ENCODE measurements at regions not wholly inside any gene's neighbourhood (a gene's known extent, or its start where the extent isn't known, plus 50 kb on each side); places are given as distances from the start of the nearest gene placed in this dataset.

DNA sequence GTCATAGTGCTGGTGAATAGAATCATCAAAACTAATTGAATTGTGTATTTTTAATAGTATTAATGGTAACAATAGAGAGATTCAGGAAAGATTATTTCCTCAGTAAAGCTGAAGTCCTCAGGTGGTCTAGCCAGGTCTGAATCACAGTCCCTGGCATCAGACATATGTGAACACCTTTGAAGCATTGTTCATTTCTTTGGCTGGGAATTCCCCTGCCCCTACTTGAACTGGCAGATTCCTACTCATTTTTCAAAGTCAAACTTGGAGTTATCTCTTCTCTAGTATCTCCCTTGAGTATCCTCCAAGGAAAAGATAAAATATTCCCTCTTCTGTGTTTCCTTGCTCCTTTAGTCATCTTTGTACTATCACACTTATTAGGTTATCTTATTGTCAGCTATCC, 759.8 kb downstream of the ADGRL2 start:
- DNase-seq (ENCODE audit: low spot score), result no peak
- TF ChIP-seq EZH2 (IDR thresholded peaks at IDR 0.05; ENCODE audit: borderline replicate concordance, low read depth, low read length, poor library complexity, severe bottlenecking), result no peak
- TF ChIP-seq, protein P1, sequence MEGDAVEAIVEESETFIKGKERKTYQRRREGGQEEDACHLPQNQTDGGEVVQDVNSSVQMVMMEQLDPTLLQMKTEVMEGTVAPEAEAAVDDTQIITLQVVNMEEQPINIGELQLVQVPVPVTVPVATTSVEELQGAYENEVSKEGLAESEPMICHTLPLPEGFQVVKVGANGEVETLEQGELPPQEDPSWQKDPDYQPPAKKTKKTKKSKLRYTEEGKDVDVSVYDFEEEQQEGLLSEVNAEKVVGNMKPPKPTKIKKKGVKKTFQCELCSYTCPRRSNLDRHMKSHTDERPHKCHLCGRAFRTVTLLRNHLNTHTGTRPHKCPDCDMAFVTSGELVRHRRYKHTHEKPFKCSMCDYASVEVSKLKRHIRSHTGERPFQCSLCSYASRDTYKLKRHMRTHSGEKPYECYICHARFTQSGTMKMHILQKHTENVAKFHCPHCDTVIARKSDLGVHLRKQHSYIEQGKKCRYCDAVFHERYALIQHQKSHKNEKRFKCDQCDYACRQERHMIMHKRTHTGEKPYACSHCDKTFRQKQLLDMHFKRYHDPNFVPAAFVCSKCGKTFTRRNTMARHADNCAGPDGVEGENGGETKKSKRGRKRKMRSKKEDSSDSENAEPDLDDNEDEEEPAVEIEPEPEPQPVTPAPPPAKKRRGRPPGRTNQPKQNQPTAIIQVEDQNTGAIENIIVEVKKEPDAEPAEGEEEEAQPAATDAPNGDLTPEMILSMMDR (conservative IDR thresholded peaks at IDR 0.05; ENCODE audit: low read depth, low read length), result no peak
- no peaks in the 10 kb centered on the region for H3K4me1 ChIP-seq (ENCODE audit: insufficient read depth, low read length, poor library complexity, severe bottlenecking)
- H3K27me3 ChIP-seq (replicated peaks; ENCODE audit: insufficient read depth, low read depth, low read length, poor library complexity), result no peaks in the 10 kb centered on the region
- no TSS peak for BruUV-seq (replicated peaks)
- ChIA-PET POLR2A (ENCODE audit: low non-redundant PET) (no interaction called here), CTCF (no interaction called here)
- no peak overlapping the region for H3K4me3 ChIP-seq (ENCODE audit: low read depth, low read length, poor library complexity, severe bottlenecking)
- no peaks in the 10 kb centered on the region for H3K9me3 ChIP-seq (ENCODE audit: low read depth, low read length, poor library complexity, severe bottlenecking)
- H3K27ac ChIP-seq (ENCODE audit: low read depth, low read length, poor library complexity, severe bottlenecking), result no peak overlapping the region
- H3K36me3 ChIP-seq (ENCODE audit: insufficient read depth, low read length, poor library complexity, severe bottlenecking), result no peaks in the 10 kb centered on the region
- intact Hi-C loops (cut with micrococcal nuclease; ENCODE audit: unreplicated experiment), result no loop called here

DNA sequence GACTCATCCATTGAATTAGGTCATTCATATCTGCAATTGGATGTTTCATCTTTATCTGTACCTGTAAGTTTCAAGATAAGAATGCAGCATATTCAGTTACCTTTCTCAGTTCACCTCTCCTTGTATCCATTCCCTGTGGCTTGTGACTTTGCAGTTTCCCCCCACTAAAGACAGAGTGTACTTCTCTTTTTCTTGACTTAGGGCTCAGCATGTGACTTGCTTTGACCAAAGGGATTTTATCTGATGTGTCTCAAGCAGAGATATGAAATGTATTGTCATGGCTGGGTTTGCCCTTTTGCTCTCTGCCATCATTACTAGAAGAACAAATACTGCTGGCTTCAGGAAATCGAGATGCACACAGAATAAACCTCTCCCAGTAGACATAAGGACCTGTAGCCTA, 754.8 kb downstream of the ADGRL2 start:
- no peaks in the 10 kb centered on the region for H3K9me3 ChIP-seq (ENCODE audit: low read depth, low read length, poor library complexity, severe bottlenecking)
- TF ChIP-seq, protein P1 (conservative IDR thresholded peaks at IDR 0.05; ENCODE audit: low read depth, low read length), result no peak
- no peak for TF ChIP-seq EZH2 (IDR thresholded peaks at IDR 0.05; ENCODE audit: borderline replicate concordance, low read depth, low read length, poor library complexity, severe bottlenecking)
- ChIA-PET CTCF (no interaction called here), POLR2A (ENCODE audit: low non-redundant PET) (no interaction called here)
- no TSS peak for BruUV-seq (replicated peaks)
- no peak overlapping the region for H3K4me3 ChIP-seq (ENCODE audit: low read depth, low read length, poor library complexity, severe bottlenecking)
- intact Hi-C loops (cut with micrococcal nuclease; ENCODE audit: unreplicated experiment), result no loop called here
- no peaks in the 10 kb centered on the region for H3K4me1 ChIP-seq (ENCODE audit: insufficient read depth, low read length, poor library complexity, severe bottlenecking)
- H3K36me3 ChIP-seq (ENCODE audit: insufficient read depth, low read length, poor library complexity, severe bottlenecking), result no peaks in the 10 kb centered on the region
- no peak overlapping the region for H3K27ac ChIP-seq (ENCODE audit: low read depth, low read length, poor library complexity, severe bottlenecking)
- no peaks in the 10 kb centered on the region for H3K27me3 ChIP-seq (replicated peaks; ENCODE audit: insufficient read depth, low read depth, low read length, poor library complexity)
- no peak for DNase-seq (ENCODE audit: low spot score)

DNA sequence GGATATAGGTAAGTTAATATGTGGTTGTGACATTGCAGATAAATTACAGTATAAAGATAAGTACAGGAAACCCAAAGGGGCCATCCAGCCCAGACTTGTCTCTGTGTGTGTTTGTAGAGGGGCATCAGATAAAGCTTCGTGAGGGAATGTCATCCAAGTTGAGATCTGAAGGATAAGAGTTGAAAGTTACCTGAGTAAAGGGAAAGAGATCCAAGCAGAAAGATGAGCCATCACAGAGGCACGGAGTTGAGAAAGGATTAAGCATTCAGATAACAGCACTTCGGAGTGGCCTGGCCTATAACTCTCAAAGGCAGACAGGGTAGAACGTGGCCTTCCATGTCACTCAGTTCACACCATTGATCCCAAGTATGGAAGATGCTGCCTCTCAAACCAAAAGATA, 749.1 kb downstream of the ADGRL2 start:
- Histone ChIP-seq H3K9me3 (ENCODE audit: low read depth, low read length, poor library complexity, severe bottlenecking) (no peaks in the 10 kb centered on the region), H3K27me3 (replicated peaks; ENCODE audit: insufficient read depth, low read depth, low read length, poor library complexity) (no peaks in the 10 kb centered on the region), H3K4me1 (ENCODE audit: insufficient read depth, low read length, poor library complexity, severe bottlenecking) (no peaks in the 10 kb centered on the region), H3K27ac (ENCODE audit: low read depth, low read length, poor library complexity, severe bottlenecking) (no peak overlapping the region), H3K4me3 (ENCODE audit: low read depth, low read length, poor library complexity, severe bottlenecking) (no peak overlapping the region), H3K36me3 (ENCODE audit: insufficient read depth, low read length, poor library complexity, severe bottlenecking) (no peaks in the 10 kb centered on the region)
- TF ChIP-seq, protein P1 (conservative IDR thresholded peaks at IDR 0.05; ENCODE audit: low read depth, low read length), result no peak
- no peak for TF ChIP-seq EZH2 (IDR thresholded peaks at IDR 0.05; ENCODE audit: borderline replicate concordance, low read depth, low read length, poor library complexity, severe bottlenecking)
- no TSS peak for BruUV-seq (replicated peaks)
- no peak for DNase-seq (ENCODE audit: low spot score)
- intact Hi-C loops (cut with micrococcal nuclease; ENCODE audit: unreplicated experiment), result no loop called here
- POLR2A ChIA-PET (ENCODE audit: low non-redundant PET), result no interaction called here
- CTCF ChIA-PET, result no interaction called here

Data from A673 (cell line).